Stimulated activated memory B cell treated with anti-CD40 and anti-IgM and Interleukin-4, amounts not matched to agents 10 μg/mL and 1 μg/mL and 100 μg/mL, for 72 hours (primary cell): ENCODE measurements at regions not wholly inside any gene's neighbourhood (a gene's known extent, or its start where the extent isn't known, plus 50 kb on each side); places are given as distances from the start of the nearest gene placed in this dataset.
"Not testable (repeated sequence)": the region's sequence is repeated elsewhere in the genome, so short reads cannot be mapped to it uniquely, and the experiment has no call there.

Source experiments
- ATAC-seq: fragments of 150-1000 bp; cut with Tn5 transposase; 2 replicates; pipeline ENCODE4 v1.10.0; 2021
- H3K27ac Mint-ChIP-seq: one replicate; pipeline ENCODE4 v1.8.0; 2022; ENCODE audit warnings: mild to moderate bottlenecking, mixed read lengths
- H3K27me3 Mint-ChIP-seq: one replicate; pipeline ENCODE4 v1.8.0; 2022; ENCODE audit warnings: mixed read lengths
- H3K36me3 Mint-ChIP-seq: one replicate; pipeline ENCODE4 v1.8.0; 2022; ENCODE audit warnings: mixed read lengths
- H3K4me1 Mint-ChIP-seq: one replicate; pipeline ENCODE4 v1.8.0; 2022; ENCODE audit warnings: mixed read lengths
- H3K4me3 Mint-ChIP-seq: one replicate; pipeline ENCODE4 v1.8.0; 2022; ENCODE audit warnings: mild to moderate bottlenecking, moderate library complexity, mixed read lengths
- H3K9me3 Mint-ChIP-seq: one replicate; pipeline ENCODE4 v1.8.0; 2022; ENCODE audit warnings: mixed read lengths

DNA sequence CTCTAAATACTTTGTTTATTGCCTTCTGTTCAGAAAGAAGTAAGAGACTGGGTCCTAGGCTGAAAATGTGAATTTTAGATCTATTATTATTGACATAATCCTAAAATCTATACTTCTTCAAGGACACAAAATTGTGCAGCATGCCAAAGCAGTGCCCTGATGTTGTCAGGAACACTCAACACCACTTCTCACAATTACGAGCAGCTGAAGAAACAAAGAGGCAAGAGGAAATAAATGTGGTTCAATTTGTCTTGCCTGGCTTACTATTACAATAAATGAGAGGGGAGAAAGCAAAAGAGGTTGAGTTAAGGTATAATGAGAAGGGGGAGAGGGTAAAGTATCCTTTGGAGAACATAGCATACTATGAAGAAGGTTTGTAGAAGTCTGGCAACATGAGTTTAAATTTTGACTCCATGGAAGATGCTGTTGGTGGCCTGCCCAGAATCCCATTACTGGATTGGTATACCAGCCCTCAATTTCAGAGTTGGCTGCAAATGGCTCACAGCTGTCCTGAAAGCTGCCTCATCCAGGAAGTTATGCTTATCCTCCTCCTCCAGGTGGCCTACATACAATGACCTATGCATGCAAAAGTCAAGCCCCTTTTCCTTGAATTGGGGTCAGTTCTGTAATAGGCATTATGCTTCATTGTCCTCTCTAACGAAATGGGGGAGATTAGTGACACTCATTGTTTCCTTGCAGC, 274.6 kb upstream of the SMIM30 start:
- Mint-ChIP-seq H3K27me3 (no peaks in the 10 kb centered on the region), H3K36me3 (no peaks in the 10 kb centered on the region), H3K27ac (no peak overlapping the region), H3K9me3 (peaks cover 9% of the 10 kb centered on the region), H3K4me3 (no peak overlapping the region), H3K4me1 (no peaks in the 10 kb centered on the region)
- ATAC-seq = no peak

DNA sequence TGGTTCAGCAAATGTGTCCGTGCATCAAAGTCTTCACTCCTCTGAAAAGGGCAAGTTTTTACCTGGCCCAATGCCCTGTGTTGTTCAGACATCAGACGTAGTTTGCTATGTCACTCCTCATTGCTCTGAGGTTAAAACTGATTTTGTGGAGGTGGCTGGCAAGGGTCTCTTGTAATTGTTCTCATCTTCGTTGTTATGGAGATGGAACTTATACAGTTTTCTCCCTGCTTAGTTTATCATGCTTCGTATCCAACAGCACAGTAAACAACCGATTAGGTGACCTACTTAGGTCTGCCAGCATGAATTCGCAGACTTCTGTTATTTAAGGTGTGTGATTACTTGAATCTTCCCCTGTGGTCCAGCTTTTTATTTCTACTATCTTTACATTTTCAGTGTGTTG, 274.1 kb upstream of the SMIM30 start:
- no peak for ATAC-seq
- peaks cover 9% of the 10 kb centered on the region for H3K9me3 Mint-ChIP-seq
- H3K27ac Mint-ChIP-seq = no peak overlapping the region
- H3K4me3 Mint-ChIP-seq = no peak overlapping the region
- no peaks in the 10 kb centered on the region for H3K36me3 Mint-ChIP-seq
- H3K4me1 Mint-ChIP-seq = no peaks in the 10 kb centered on the region
- no peaks in the 10 kb centered on the region for H3K27me3 Mint-ChIP-seq

DNA sequence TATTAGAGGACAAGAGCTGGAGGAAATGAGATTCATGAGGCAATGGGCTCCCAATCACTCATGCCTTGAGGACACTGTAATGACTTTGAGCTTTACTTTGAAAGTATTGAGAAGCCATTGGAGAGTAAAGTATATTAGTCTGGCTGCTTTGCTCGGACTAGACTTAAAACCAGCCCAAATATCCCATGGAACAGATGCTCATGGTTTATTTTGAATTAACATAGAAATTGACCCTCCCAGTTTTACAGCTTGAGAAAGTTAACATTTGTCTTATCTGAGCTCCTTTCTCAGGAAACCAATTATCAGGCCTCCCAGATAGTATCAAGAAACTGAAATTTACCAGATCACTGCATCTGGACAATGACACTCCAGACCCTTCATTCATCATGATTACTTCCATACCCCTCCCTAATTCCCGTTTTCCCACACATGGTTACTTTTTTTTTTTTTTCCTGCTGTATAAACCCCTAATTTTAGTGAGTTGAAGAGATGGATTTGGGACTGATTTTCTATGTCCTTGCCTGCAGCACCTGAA, 270.8 kb upstream of the SMIM30 start:
- no peaks in the 10 kb centered on the region for H3K27me3 Mint-ChIP-seq
- peaks cover 9% of the 10 kb centered on the region for H3K9me3 Mint-ChIP-seq
- H3K36me3 Mint-ChIP-seq = no peaks in the 10 kb centered on the region
- H3K27ac Mint-ChIP-seq = no peak overlapping the region
- no peak overlapping the region for H3K4me3 Mint-ChIP-seq
- ATAC-seq = no peak
- no peaks in the 10 kb centered on the region for H3K4me1 Mint-ChIP-seq

DNA sequence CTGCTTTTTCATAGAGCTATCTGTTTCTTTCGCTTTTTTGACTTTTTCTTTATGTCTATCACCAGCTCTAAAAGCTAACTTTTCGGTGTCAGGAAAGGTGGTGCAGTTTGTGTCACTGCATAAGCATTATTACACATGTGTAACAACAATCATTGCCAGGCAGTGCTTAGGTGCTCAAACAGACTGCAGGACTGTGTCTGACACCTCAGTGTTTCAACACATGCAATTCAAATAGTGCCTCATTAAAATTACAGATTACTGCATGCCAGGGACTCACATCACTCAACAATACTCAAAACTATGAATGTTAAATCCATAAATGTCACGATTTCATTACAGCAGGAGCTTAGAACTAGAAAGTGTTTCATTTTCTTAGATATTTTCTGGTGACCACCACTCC, 265.3 kb upstream of the SMIM30 start:
- no peaks in the 10 kb centered on the region for H3K4me1 Mint-ChIP-seq
- ATAC-seq = no peak
- H3K9me3 Mint-ChIP-seq = peaks cover 1% of the 10 kb centered on the region
- H3K4me3 Mint-ChIP-seq = no peak overlapping the region
- H3K27ac Mint-ChIP-seq = no peak overlapping the region
- no peaks in the 10 kb centered on the region for H3K27me3 Mint-ChIP-seq
- H3K36me3 Mint-ChIP-seq = no peaks in the 10 kb centered on the region

DNA sequence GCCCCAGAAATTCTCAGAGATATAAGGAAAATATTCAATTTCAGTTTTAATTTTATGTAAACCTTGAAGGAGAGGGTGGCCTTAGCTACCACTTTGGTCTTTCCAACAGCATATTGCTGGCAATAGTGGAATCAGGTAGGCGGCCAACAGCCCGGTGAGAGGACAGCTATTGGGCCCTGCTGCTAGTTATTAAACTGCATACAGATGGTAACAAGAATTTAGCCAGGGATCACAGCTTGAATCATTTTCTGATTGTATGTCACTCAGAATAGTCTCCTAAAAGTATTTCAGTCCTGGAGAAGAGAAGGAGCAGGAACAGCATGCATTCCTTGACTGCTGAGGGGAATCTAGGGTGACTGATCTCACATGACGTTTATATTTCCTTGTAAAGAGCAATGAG, 261.4 kb upstream of the SMIM30 start:
- ATAC-seq = no peak
- H3K27ac Mint-ChIP-seq = no peak overlapping the region
- H3K4me1 Mint-ChIP-seq = no peaks in the 10 kb centered on the region
- H3K27me3 Mint-ChIP-seq = no peaks in the 10 kb centered on the region
- no peaks in the 10 kb centered on the region for H3K36me3 Mint-ChIP-seq
- H3K9me3 Mint-ChIP-seq = no peaks in the 10 kb centered on the region
- no peak overlapping the region for H3K4me3 Mint-ChIP-seq

DNA sequence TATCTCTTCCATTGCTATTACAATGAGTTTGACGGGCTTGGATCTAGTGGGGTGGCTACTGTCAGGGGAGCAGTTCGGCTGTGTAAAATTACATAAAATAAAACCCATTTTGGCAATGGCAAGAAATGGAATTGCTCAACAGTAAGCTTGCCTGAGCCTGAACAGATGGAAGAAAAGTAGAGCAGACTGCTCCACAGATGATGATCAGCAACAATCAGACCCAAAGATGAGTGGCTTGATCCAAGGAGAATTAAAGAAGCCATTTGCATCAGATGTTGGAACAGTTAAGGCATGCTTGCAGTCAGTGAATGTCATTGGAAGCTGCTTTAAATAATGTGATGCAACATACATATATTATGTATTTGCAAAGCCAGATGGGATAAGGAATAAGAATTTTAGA, 256.6 kb upstream of the SMIM30 start:
- Mint-ChIP-seq H3K4me3 (no peak overlapping the region), H3K4me1 (no peaks in the 10 kb centered on the region), H3K9me3 (no peaks in the 10 kb centered on the region), H3K36me3 (no peaks in the 10 kb centered on the region), H3K27ac (no peak overlapping the region), H3K27me3 (no peaks in the 10 kb centered on the region)
- ATAC-seq = no peak

DNA sequence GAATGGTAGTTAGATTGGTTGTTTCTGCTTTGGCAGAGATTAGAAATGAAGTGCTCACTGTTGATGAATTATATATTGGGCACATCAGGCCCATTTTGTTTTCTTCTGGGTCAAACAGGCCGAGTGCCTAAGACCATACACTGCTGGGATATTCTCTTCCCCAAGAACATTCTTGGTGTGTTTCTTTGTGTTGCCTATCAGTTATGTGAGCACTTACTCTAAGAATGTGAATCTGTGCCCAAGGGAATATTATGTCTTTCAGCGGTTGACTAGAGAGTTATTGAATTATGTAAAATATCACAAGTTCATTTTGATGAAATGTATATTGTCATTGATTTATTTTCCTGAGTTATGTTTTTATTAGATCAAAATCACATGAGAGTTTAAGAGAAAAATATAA, 255.5 kb upstream of the SMIM30 start:
- no peak overlapping the region for H3K4me3 Mint-ChIP-seq
- no peaks in the 10 kb centered on the region for H3K9me3 Mint-ChIP-seq
- no peak overlapping the region for H3K27ac Mint-ChIP-seq
- H3K36me3 Mint-ChIP-seq = no peaks in the 10 kb centered on the region
- H3K27me3 Mint-ChIP-seq = no peaks in the 10 kb centered on the region
- H3K4me1 Mint-ChIP-seq = no peaks in the 10 kb centered on the region
- ATAC-seq = no peak

DNA sequence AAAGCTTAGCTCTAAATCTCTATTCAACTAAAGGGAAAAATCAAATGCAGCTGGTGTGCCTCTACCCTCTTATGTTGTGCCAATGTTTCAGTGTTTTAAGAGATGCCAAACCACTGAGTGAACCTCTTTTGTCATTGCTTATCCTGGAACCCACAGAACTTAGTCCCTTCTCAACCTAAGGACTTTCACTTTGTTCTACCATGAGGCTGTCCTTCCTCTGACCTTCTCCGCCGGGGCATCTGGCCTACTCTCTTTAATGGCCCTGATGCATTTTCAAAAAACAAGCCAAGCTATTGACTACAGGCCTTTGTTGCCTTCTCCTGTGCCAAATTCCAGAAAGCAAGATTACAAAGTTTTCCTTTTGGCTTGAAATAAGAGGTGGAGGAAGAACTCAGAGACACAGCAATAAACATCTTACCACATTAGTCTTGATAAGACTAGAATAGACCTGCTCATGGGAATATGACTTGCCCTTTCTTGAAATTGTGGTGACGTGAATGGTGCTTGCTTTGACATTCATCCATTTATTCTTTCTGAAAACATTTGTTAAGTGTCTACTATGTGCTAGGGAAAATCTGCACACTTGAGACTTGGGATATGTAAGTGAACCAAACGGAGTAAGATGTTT, 253.2 kb upstream of the SMIM30 start:
- Mint-ChIP-seq H3K27me3 (no peaks in the 10 kb centered on the region), H3K36me3 (no peaks in the 10 kb centered on the region), H3K9me3 (no peaks in the 10 kb centered on the region), H3K27ac (no peak overlapping the region), H3K4me1 (no peaks in the 10 kb centered on the region), H3K4me3 (no peak overlapping the region)
- no peak for ATAC-seq

DNA sequence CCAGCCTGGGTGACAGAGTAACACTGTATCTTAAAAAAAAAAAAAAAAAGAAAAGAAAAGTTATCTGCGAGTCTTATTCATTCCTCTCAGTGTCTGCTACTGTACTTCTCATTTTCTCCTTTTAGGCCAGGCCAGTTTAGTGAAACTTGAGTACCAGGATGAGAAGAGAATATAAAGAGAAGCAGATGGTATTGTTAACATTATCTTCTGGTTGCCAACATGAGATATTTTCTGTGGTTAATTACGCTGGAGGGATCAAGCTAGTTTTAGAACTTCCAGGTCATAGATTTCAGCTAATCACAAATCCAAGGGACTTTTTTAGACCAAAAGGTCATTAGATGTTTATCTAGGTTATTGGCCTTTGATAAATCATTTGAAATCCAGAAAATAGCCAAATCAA, 252.6 kb upstream of the SMIM30 start:
- Mint-ChIP-seq H3K27ac (no peak overlapping the region), H3K9me3 (no peaks in the 10 kb centered on the region), H3K4me3 (no peak overlapping the region), H3K4me1 (no peaks in the 10 kb centered on the region), H3K36me3 (no peaks in the 10 kb centered on the region), H3K27me3 (no peaks in the 10 kb centered on the region)
- ATAC-seq = no peak

DNA sequence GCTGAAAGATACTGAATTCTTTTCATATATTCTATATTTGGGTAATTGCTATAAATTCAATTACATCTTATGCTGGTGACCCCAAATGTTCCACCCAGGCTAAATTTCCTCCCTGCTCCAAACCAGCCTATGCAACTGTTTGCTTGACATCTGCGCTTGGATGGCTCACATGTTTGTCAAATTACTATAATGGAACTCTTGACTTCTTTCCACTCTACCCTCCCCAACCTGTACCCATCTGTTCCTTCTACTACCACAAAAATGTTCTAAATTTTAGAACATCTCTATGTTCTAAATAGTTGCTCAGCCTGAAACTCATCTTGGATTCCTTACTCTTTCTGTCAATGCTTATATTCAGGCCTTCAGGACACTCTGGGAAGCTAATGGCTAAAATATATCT, 249.9 kb upstream of the SMIM30 start:
- Mint-ChIP-seq H3K27me3 (no peaks in the 10 kb centered on the region), H3K4me3 (no peak overlapping the region)

DNA sequence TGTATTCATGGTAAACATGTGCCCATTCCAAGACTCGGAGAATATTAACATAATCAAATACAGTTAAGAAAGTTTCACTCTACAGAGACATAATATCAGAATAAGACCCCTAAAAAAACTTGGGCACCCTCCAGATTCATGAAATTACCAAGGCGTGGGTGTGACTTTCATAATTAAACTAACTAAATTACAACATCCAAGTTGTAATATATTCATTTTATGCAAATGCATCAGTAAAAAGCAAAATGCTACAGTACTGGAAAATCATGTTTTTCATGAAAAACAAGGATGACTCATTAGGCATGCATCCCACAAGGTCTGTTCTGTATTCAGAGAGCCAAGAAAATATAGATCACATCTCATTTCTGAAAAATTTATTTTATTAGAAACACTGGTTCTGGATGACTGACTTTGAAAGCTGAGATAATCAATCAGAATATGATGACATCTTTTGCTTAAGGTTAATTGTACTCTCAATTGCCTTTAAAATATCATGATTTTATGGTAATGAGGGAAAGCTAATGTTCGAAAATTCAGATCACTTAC, 248.8 kb upstream of the SMIM30 start:
- Mint-ChIP-seq H3K4me1 (no peaks in the 10 kb centered on the region), H3K27me3 (no peaks in the 10 kb centered on the region), H3K9me3 (no peaks in the 10 kb centered on the region), H3K4me3 (no peak overlapping the region), H3K36me3 (no peaks in the 10 kb centered on the region), H3K27ac (no peak overlapping the region)
- no peak for ATAC-seq

More for the DNA sequence above, 249.9 kb upstream of the SMIM30 start:
- Mint-ChIP-seq H3K4me1 (no peaks in the 10 kb centered on the region), H3K36me3 (no peaks in the 10 kb centered on the region), H3K27ac (no peak overlapping the region), H3K9me3 (no peaks in the 10 kb centered on the region)
- no peak for ATAC-seq

DNA sequence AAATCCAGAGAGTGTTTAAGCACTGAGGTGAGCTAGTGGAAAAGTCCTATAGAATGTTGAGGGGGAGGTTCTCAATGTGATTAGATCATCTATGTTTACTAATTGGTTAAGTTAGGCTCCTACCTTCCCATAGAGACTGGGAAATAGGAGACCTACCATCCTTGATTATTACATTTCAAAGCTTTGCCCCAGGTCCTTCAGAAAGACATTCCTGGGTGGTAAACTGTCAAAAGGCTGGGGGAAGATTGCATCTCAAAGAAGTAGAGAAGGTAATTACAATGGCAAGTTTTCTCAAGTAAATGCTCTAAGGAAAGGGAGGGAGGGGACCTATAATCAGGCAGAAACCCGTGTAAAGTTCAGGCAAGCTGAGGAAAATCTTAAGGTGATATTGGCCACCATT, 247.8 kb upstream of the SMIM30 start:
- Mint-ChIP-seq H3K4me1 (no peaks in the 10 kb centered on the region), H3K36me3 (no peaks in the 10 kb centered on the region), H3K9me3 (no peaks in the 10 kb centered on the region), H3K27me3 (no peaks in the 10 kb centered on the region), H3K4me3 (no peak overlapping the region), H3K27ac (no peak overlapping the region)
- ATAC-seq = no peak

DNA sequence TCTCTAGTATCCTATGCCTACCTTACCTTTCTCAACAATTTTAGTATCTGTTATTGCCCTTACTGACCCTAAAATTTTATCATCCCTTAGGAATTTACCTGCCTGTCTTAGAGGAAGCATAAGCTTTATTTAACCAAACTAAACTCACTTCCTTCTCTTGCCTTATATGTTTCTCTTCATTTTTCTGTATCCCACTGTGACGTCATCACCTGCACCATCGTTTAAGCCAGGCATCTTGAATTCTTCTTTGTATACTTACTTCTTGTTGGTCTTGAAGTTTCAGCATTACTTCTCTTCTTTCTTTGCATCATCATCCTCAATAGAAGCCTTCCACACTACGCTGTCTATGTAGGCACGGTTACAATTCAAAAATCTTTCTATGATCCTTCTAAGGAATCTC, 231.0 kb upstream of the SMIM30 start:
- H3K36me3 Mint-ChIP-seq = no peaks in the 10 kb centered on the region
- no peaks in the 10 kb centered on the region for H3K27me3 Mint-ChIP-seq
- no peak overlapping the region for H3K27ac Mint-ChIP-seq
- no peaks in the 10 kb centered on the region for H3K4me1 Mint-ChIP-seq
- H3K4me3 Mint-ChIP-seq = no peak overlapping the region
- H3K9me3 Mint-ChIP-seq = peaks cover 5% of the 10 kb centered on the region
- ATAC-seq = no peak

DNA sequence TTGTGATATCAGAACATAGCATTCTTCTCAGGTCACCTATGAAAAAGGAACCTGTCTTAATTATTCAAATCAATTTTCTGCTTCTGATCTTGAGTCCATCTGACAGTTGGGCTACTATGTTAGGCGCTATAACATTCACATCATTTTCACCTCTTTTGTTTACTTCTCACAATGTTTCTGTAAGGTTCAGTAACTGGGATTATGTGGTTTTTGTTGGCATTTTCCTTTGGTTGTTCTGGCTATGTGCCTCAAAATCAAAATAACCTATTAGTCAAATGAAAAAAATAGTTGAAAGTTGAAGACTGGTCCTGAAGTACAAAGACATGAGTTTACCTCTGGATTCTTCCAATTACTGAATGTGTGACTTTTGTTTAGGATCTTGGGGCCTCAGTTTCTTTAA, 221.3 kb upstream of the SMIM30 start:
- peaks cover under 1% of the 10 kb centered on the region for H3K9me3 Mint-ChIP-seq
- no peaks in the 10 kb centered on the region for H3K4me1 Mint-ChIP-seq
- H3K4me3 Mint-ChIP-seq = no peak overlapping the region
- no peak overlapping the region for H3K27ac Mint-ChIP-seq
- no peak for ATAC-seq
- no peaks in the 10 kb centered on the region for H3K27me3 Mint-ChIP-seq
- H3K36me3 Mint-ChIP-seq = no peaks in the 10 kb centered on the region

DNA sequence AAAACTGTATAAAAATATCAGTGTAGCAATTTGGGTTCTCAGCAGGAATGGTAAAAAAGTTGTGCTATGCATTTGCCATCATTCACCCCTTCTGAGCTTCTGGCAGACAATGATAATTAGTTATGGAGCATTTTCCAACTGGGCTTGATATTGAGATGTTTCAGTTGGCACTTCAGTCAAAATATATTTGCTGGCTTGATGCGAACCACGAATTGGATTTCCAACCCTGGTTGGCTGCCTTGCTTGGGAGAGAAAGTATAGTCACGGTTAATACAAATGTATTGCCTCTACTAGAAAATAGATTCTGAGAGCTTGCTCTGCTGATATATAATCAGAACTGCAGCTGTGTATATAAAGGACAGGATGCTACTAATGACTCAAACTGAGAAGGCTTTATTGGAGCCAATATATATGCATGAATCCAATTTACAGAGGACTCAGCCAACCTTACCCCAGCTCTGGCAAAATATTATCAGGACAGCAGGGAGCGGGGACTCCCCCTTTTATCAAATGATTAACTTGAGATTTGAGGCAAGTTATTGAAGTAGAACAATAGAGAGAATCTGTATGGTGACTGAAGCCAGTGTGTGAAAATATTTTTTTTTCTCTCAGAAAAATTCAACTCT, 219.8 kb upstream of the SMIM30 start:
- Mint-ChIP-seq H3K27me3 (no peaks in the 10 kb centered on the region), H3K9me3 (peaks cover 3% of the 10 kb centered on the region), H3K36me3 (no peaks in the 10 kb centered on the region), H3K27ac (no peak overlapping the region), H3K4me1 (no peaks in the 10 kb centered on the region), H3K4me3 (no peak overlapping the region)
- ATAC-seq = no peak

DNA sequence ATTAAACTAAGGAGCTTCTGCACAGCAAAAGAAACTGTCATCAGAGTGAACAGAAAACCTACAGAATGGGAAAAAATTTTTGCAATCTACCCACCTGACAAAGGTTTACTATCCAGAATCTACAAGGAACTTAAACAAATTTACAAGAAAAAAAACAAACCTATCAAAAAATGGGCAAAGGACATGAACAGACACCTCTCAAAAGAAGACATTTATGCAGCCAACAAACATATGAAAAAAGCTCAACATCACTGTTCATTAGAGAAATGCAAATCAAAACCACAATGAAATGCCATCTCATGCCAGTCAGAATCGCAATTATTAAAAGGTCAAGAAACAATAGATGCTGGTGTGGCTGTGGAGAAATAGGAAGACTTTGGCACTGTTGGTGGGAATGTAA, 218.5 kb upstream of the SMIM30 start:
- H3K4me3 Mint-ChIP-seq, ATAC-seq, H3K9me3 Mint-ChIP-seq, H3K27ac Mint-ChIP-seq, H3K4me1 Mint-ChIP-seq, H3K27me3 Mint-ChIP-seq, H3K36me3 Mint-ChIP-seq: not testable (repeated sequence)
